Breast epithelium (tissue), 3 donors: ENCODE measurements at regions not wholly inside any gene's neighbourhood (a gene's known extent, or its start where the extent isn't known, plus 50 kb on each side); places are given as distances from the start of the nearest gene placed in this dataset.

Source experiments
- CTCF ChIP-seq, 3 donors: fragments of 450-650 bp; IDR thresholded peaks; one replicate each; pipeline ENCODE4 v1.5.1; 2016 to 2017; ENCODE audit warnings: antibody characterized with exemption in 3 of 3, mild to moderate bottlenecking in 3 of 3, moderate library complexity in 3 of 3
- POLR2A ChIP-seq: fragments of 450-650 bp; IDR thresholded peaks from one replicate; pipeline ENCODE4 v1.6.1; 2016; ENCODE audit warnings: antibody characterized with exemption, mild to moderate bottlenecking, moderate library complexity
- POLR2AphosphoS5 ChIP-seq, 3 donors: sonication (generic); formaldehyde crosslinking; IDR thresholded peaks; one replicate each; pipeline ENCODE4 v1.6.1; 2017; ENCODE audit warnings: antibody characterized with exemption in 3 of 3

- TF ChIP-seq POLR2A, result no peak
- no peak for TF ChIP-seq CTCF (IDR thresholded peaks at IDR 0.05)
- TF ChIP-seq POLR2AphosphoS5 (IDR thresholded peaks at IDR 0.05), result no peak
Observed at GRCh38 chr6:2439082-2439481, 193.7 kb upstream of the GMDS start.
